ENCODE measurements at regions not wholly inside any gene's neighbourhood (a gene's known extent, or its start where the extent isn't known, plus 50 kb on each side); places are given as distances from the start of the nearest gene placed in this dataset.

- H3K36me3 ChIP-seq = no peaks in the 10 kb centered on the region
- DNase-seq (ENCODE audit: low read depth in 1 of 2, low spot score in 1 of 2) = no peak
- no peak overlapping the region for H3K27ac ChIP-seq
- TF ChIP-seq CTCF (IDR thresholded peaks at IDR 0.05; ENCODE audit: low read depth, low read length) = no peak
- no peaks in the 10 kb centered on the region for H3K4me1 ChIP-seq (ENCODE audit: low read depth)
- no peaks in the 10 kb centered on the region for H3K9me3 ChIP-seq (ENCODE audit: low read depth)
- H3K4me3 ChIP-seq = no peak overlapping the region
- H3K27me3 ChIP-seq = peaks cover 23% of the 10 kb centered on the region
Observed at GRCh38 chr17:68185820-68186219, 62.0 kb upstream of the AMZ2 start.

- Histone ChIP-seq H3K9me3 (ENCODE audit: low read depth) (no peaks in the 10 kb centered on the region), H3K4me3 (no peak overlapping the region), H3K36me3 (no peaks in the 10 kb centered on the region), H3K27ac (no peak overlapping the region), H3K27me3 (peaks cover 70% of the 10 kb centered on the region), H3K4me1 (ENCODE audit: low read depth) (no peaks in the 10 kb centered on the region)
- TF ChIP-seq CTCF (IDR thresholded peaks at IDR 0.05; ENCODE audit: low read depth, low read length) = no peak
- DNase-seq (ENCODE audit: low read depth in 1 of 2, low spot score in 1 of 2) = no peak
Observed at GRCh38 chr17:68190495-68190894, 57.3 kb upstream of the AMZ2 start.

GRCh38 chr17:68195667-68196393 is 52.0 kb upstream of the AMZ2 start:
- Histone ChIP-seq H3K27ac (no peak overlapping the region), H3K4me1 (ENCODE audit: low read depth) (peaks cover 15% of the 10 kb centered on the region), H3K9me3 (ENCODE audit: low read depth) (no peaks in the 10 kb centered on the region), H3K4me3 (peak overlapping the region; percentile 34), H3K27me3 (peaks cover 99% of the 10 kb centered on the region), H3K36me3 (no peaks in the 10 kb centered on the region)
- TF ChIP-seq CTCF (IDR thresholded peaks at IDR 0.05; ENCODE audit: low read depth, low read length) = no peak
- peak in 1 of 2 donors; percentile 48 for DNase-seq (ENCODE audit: low read depth in 1 of 2, low spot score in 1 of 2)

- DNase-seq (ENCODE audit: low read depth in 1 of 2, low spot score in 1 of 2) = peak in 1 of 2 donors; percentile 21
- H3K36me3 ChIP-seq = no peaks in the 10 kb centered on the region
- no peaks in the 10 kb centered on the region for H3K9me3 ChIP-seq (ENCODE audit: low read depth)
- peaks cover 15% of the 10 kb centered on the region for H3K4me1 ChIP-seq (ENCODE audit: low read depth)
- peak overlapping the region; percentile 34 for H3K4me3 ChIP-seq
- TF ChIP-seq CTCF (IDR thresholded peaks at IDR 0.05; ENCODE audit: low read depth, low read length) = no peak
- H3K27ac ChIP-seq = no peak overlapping the region
- H3K27me3 ChIP-seq = peaks cover 99% of the 10 kb centered on the region
Observed at GRCh38 chr17:68196394-68197090, 51.3 kb upstream of the AMZ2 start.

- H3K27ac ChIP-seq = no peak overlapping the region
- no peaks in the 10 kb centered on the region for H3K9me3 ChIP-seq (ENCODE audit: low read depth)
- peak overlapping the region; percentile 34 for H3K4me3 ChIP-seq
- no peak for TF ChIP-seq CTCF (IDR thresholded peaks at IDR 0.05; ENCODE audit: low read depth, low read length)
- peaks cover 99% of the 10 kb centered on the region for H3K27me3 ChIP-seq
- no peak for DNase-seq (ENCODE audit: low read depth in 1 of 2, low spot score in 1 of 2)
- peaks cover 15% of the 10 kb centered on the region for H3K4me1 ChIP-seq (ENCODE audit: low read depth)
- no peaks in the 10 kb centered on the region for H3K36me3 ChIP-seq
Observed at GRCh38 chr17:68197091-68197996, 50.5 kb upstream of the AMZ2 start.
